NCI-H2196 (cell line): ENCODE measurements at regions not wholly inside any gene's neighbourhood (a gene's known extent, or its start where the extent isn't known, plus 50 kb on each side); places are given as distances from the start of the nearest gene placed in this dataset.

ENCODE experiments used
- DNase-seq: peaks from one replicate; lab custom pipeline; 2025; ENCODE audit not compliant: unreplicated experiment; lab: John Stamatoyannopoulos, UW

DNA sequence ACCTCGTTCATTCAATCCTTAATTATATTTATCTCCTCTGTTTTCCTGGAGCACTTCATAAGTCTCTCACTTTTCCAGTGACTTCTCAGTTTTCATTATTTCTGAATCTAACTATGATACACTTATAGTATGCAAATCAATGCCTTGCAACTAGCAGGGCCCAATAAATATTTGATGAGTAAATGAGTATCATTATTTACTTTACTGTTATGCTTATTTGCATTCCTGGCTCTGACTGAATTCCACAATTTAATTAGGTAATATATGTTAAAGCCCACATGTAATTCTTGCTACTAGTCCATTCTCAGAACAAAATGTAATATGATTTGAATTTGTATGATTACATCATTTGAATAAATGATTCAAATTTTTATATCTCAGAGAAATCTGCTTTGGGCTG is 1595.1 kb upstream of the MIR17HG start:
- no peak for DNase-seq

DNA sequence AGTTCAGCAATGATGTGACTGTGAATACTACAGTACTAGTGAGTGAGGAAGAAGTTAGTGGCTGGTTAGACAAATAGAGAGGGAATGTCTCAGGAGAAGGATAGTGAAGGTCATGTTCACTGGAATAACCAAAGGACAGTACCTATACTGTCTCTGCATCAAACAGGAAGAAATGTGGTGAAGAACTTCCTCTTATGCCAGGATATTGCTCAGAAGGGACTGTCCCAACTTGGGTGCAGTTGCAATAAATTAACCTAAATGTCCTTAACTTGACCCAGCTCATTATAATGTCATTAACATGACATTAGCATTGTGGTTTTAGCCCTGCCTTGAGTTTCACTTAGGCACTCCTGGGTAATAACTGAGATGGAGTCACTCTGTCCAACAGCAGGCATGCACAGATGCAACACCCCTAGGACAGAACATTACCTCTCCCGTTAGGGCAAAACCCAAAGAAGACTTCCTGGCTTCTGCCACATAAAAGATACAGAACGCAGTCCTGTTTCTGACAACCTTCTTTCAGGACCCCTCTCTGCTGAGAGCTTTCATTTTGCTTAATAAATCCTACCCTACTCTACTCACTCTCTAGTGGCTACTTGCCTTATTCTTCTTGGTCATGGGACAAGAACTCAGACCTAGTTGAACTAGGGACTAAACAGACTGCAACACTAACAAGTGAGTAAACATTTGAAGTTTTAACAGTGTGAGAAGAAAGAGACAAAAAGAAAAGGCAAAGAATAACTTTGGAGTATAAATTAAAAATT is 1591.6 kb upstream of the MIR17HG start:
- DNase-seq = no peak

DNA sequence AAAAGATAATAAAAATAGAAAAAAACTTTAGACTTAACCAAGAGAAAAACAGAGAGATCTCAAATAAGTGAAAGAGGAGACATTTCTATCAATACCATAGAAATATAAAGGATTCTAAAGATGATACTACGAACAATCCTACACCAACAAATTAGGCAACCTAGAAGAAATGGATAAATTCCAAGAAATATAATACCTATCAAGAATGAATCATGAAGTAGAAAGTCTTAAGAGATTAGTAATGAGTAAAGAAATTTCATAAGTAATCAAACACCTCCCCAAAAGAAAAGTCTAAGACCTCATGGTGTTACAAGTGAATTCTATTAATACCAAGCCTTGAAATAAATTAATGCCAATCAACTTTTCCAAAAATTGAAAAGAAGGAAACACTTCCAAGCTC is 1584.5 kb upstream of the MIR17HG start:
- DNase-seq = no peak

DNA sequence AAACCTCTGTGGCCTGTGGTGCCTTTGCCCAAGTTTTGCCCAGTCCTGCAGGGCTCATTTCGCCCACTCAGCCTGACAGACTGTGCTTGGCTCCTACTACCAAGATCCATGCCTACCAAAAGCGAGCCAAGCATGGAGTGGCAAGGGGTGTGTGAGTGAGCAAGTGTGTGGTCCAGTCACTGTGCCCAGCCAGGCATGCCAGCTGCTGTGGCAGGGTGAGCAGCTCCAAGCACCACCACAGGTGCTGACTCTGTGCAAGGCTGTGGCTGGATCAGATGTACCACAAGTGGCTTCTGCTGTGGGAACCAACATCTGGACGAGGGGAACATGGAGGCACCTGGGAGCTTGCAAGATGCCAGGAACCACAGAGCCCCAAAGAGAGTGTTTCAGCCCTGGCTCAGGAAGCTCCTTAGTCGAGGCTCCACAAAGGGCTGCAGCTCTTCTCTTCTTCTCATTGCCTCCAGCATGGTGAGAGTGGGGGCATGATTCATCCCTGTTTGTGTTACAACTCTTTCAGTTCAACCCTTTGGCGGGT is 1564.2 kb upstream of the MIR17HG start:
- no peak for DNase-seq

DNA sequence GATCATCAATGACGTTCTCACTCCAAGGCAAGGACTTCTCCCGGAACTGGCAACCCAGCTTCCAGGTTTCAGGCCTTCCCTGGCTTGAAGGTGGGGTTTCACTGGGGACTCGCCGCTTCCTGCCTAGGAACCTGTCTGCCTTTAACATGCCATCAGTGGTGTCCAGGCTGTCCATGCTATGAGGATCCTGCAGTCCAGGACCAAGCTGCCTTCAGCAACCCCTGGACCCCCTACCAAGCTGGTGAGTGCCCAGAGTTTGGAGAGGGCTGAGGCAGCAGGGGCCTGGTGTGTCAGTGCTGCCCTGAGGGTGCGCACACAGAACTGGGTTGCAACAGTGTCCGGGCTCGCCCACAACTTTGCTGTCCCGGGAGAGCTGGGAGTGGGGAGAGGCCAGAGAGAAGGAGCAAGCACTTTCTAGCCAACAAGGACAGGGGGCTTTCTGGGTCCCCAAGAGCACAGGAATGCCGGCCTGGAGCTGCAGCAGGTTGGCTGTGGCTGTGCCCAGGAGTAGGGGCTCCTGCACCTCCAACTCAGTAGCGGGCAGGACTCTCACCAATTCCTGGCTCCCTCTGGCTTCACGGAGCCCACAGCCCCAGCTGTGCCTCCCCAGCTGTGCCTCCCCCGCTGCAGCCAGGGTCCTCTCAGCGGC is 1563.2 kb upstream of the MIR17HG start:
- no peak for DNase-seq

DNA sequence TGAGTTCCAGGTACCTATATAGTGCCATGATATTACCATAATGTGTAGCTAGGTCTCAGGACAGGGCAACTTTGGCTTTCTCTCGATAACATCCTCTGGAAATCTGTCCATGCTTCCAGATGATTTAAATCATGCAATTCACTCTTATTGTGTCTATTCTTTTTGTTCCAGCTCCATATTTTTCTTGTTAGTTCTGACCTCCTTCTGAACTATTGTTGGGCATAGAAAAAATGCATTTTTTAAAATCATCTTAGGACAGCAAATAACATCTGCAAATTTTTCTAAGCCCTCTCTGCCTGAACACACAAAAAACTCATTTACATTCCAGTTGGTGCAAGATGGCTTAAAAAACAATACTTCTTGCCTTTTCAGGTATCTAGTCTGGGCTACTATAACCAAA is 1561.0 kb upstream of the MIR17HG start:
- no peak for DNase-seq

DNA sequence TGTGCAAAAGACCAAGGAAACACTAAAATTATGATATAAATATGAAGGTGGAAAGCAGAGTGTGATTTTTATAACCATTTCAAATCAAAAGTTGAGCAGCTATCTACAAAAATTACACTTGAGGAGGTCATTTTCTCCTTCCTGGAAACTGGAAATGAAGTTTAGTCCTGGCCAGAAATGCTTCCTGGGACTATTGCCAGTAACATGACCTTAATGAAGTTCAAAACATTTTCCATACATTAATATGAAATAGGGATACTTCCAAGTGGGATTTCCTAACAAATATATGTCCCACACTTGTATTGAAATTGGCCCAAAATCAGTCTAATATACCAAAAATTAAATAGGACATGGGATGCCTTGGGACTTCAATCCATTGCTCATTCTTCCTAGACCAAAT is 1556.8 kb upstream of the MIR17HG start:
- no peak for DNase-seq

DNA sequence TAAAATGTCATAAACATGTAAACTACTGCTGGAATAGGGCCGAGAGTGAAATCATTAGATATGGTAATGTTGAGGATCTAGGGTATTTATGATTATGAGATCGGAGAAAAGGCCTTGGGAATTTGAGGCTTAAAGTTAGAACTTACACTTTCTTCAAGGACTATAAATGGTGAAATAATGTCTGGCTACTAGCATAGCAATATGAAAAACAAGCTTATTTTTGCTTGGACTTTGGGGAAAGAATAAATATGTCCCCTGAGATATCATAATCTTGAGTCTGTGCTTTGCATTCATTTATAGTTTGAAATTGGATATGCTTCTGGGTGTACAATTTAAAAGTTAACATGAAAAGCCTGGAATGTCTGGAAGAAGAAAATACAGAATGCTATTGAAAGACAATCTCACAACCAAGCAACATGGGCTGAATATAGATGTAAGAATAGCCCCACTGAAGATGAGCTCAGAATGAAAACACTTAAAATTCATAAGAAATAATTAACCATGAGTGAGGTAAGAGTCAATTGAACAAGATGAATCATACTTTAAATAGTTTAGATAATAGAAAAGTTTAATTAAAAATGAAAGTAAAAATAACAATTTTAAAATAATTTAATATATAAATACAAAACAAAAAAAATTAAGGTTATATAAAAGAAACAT is 1555.4 kb upstream of the MIR17HG start:
- DNase-seq = no peak

DNA sequence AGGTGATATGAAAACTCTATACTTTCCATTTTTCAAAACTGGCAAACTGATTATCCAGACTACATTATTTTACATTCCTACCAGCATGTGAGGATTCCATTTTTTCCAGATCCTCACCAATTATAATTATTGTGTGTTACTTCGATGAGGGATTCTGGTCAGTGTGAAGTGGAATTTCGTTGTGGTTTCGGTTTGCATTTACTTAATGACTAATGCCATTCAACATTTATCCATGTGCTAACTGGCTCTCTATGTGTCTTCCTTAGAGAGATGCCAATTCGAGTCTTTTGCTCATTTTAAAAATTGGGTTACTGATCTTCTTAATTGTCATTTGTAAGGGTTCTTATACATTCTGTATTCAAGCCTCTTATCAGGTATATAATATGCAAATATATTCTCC is 1551.3 kb upstream of the MIR17HG start:
- DNase-seq = no peak

DNA sequence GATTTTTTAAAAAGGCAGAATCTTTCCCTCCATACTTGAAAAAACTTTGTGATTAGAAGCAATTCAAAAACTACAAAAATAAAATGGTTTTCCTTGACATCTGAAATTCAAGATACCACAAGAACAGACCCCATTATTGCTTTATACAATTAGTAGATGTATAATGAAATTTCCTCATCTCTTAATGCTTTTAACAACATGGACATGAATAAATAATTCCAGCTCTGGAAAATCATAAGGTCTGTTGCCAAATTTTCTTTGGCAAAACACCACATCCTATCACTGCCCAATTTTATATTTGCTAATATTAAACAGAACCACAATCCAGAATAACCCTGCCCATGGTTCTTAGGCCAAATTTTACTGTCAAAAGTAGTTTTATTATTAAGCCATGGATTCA is 1543.6 kb upstream of the MIR17HG start:
- DNase-seq = no peak

DNA sequence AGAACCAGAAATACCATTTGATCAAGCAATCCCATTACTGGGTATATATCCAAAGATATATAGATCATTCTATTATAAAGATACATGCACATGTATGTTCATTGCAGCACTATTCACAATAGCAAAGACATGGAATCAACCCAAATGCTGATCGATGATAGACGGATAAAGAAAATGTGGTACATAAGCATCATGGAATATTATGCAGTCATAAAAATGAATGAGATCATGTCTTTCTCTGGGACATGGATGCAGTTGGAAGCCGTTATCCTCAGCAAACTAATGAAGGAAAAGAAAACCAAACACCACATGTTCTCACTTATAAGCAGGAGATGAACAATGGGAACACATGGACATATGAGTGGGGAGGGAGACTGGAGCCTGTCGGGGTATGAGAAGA is 1540.9 kb upstream of the MIR17HG start:
- DNase-seq = no peak

DNA sequence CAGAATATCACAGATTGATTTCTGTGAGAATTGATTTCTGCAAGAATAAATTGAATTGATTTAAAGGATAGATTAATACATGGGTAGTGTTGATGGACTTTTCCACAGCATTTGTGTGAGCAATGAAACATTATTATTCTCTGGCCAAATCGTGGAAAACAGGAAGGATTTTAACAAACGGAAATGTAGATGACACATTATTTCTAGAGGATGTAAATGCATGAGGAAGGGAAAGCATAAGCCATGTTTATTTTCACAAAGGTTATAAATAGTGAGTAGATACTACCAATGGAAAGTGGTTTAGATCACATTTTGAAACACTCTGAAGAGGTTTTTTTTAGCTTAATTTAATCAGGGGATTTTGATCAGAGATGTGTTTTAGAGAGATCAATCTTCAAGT is 1534.6 kb upstream of the MIR17HG start:
- no peak for DNase-seq

DNA sequence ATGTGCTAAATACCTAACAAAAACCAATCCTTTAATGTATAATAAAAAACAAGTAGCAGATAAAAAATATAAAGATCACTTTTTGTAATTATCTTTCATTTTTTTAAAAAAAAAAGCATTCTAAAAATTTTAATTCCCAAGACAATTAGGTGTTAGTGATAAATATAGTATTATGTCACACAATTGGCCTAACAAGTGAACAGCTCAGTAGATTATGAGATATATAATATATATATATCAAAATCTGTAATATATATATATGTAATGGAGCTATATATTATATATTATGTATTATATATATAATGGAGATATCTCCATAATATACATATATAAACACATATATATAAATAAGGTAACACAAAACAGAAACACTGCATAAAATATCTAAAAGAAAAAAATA is 1531.1 kb upstream of the MIR17HG start:
- no peak for DNase-seq

DNA sequence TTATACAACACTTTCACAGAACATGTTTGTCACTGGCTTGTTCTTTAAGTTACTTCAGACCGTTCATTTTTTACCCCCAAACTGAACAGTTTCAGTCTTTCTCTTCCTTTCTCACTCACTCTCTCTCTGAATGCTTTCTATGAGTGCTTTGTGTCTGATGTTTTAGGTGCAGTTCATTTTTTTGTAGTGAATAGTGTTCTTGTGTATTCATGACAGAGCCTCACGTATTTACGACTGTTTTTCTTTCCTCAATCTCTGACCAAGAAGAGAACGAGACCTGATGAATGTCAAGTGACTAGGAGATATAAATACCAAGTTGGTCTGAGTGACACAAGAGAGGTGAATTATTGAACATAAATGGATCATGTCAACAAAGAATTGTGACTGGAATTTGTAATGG is 1525.0 kb upstream of the MIR17HG start:
- DNase-seq = no peak

DNA sequence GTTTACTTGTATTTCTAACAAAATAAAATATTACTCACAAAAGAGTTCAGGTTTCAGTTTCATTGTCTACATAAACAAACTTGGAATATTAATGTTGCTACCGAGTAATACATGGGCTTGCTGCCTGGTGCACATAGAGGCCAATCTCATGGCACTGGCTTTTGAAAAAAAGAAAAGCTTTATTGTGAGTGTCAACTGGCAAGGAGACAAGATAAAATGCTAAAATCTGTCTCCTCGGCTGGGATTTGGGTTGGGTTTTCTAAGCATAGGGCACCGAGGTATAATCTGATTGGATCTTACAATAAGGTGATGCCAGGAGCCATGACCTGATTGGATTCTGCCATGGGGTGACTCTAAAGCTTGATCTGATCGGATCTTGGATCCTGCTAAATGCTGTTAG is 1519.9 kb upstream of the MIR17HG start:
- DNase-seq = no peak

DNA sequence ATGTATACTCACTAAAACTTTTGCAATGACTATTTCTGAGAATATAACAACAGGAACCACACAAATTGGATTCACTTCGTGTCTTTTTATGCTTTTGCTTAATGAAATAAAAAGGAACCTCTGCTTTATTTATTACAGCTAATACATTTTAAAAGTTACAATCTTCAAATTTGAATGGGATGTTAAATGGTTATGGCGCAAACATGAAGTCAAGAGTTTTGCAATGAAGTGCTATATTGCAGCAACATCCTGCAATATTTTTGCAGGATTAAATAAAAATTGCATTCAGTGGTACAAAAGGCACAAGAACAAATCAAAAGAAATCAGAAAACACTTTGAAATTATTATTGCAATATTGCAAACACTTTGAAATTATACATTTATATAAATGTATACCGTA is 1519.0 kb upstream of the MIR17HG start:
- no peak for DNase-seq

DNA sequence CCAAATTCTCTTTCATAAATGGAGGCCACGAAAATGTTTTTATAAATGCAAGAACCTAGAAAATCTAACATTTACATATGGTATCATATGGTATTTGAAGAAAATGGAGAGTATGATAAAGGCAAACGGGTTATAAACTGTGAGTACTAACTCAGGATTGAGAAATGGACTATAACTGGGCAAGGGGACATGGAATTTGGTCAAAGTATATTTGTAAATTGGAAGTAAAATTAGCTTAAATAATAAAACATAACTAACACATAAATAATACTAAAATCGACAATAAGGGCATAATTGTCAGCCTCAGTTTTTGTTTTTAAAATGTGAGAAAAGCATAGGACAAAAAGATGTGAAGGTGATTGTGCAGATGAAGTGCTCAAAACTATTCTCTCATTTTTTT is 1516.3 kb upstream of the MIR17HG start:
- DNase-seq = no peak

DNA sequence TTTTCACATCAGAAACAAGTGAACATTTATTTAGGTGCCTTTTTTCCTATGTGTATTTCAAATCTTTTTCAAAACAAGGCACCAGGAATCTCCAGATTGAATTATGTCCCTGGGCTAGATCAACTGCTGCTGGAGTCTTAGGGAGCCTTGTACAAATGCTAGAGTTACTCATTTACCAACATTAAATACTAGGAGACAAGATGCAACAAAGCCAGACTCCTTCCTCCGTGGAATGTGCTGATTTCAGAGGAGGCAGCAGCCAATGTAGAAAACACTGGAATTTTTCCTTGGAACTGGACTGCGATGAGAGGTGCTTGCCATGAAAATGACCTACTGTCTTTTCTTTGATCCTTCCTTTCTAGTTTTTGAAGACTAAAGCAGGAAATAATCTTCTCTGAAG is 1514.7 kb upstream of the MIR17HG start:
- no peak for DNase-seq

DNA sequence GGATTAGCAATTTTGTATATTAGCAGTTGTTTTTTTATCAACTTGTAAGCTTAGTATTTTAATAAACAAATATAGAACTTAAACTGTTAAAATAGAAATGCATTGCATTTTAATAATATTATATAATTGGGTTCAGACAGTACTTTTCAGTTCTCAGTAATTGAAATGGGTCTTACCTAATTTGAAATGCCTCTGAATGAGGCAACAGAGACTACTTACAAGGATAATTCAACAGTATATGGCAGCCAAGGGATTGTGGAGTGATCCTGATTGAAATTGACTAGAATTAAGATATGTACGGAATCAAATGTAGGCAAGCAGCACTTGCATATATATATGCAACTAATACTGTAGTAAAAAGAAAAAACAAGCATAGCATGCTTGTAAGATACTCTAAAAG is 1503.9 kb upstream of the MIR17HG start:
- DNase-seq = no peak

DNA sequence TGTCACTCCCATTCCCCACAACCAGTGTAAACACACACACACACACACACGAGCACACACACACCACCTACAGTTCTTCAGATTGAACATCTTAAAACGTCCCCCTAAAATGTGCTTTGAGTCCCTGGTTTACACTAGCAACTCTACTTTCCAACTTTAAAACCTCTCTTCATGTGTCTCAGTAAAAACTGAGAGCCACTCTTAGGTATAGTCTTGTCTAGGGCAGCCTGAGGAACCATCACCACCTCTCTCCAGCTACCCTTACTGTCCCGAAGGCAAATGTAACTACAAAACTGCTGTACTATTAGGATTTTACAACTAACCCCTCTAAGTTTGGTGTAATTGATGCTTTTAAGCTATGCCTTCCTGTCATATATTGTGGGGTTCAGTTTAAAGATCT is 1501.6 kb upstream of the MIR17HG start:
- DNase-seq = no peak

DNA sequence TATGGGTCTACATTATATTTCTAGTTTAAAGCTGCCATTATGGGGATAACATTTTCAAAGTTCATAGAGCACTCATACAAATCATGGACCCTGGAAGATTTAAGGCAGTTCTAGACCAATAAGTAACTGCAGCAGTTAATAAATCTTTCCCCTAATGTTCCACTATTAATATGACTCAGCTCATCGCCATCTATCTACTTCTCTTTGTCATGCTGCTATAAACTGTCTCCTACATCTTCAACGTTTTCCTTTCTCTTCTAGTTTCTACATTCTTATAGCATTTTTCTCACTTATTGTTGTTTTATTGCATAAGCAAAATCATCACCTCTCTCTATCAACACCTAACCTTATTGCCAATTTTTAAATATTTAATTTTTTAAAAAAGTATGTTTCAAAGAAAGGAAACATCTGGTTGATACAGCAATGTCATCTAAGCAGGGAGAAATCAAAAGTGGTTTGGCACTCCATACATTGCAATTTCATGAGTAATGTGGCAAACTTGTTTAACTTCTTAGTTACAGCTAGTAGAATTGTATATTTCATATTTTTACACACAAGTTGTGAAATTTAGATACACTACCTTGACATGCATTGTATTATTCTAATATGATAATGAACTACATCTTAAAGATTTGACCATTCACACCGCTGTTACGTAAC is 1500.4 kb upstream of the MIR17HG start:
- no peak for DNase-seq

DNA sequence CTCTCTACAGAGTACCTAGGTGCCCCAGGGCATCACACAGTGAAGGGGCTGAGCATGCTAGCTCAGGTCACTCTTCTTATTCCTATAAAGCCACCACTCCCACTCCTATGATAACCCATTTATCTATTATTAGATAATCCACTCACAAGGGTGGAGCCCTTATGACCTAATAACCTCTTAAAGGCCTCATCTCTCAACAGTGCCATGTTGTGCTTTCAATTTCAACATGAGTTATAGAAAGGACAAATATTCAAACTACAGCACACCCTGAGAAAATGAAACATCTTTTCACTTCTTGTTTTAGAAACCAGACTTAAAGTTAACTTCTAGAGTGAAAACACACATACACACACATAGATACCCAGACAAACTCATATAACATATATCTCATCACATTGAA is 1494.9 kb upstream of the MIR17HG start:
- no peak for DNase-seq
